ENCODE measurements at regions not wholly inside any gene's neighbourhood (a gene's known extent, or its start where the extent isn't known, plus 50 kb on each side); places are given as distances from the start of the nearest gene placed in this dataset.
"Not testable (repeated sequence)": the region's sequence is repeated elsewhere in the genome, so short reads cannot be mapped to it uniquely, and the experiment has no call there.

- not testable (repeated sequence) for TF ChIP-seq POLR2AphosphoS5 (IDR thresholded peaks at IDR 0.05; ENCODE audit: low read depth); CTCF (IDR thresholded peaks at IDR 0.05; ENCODE audit: insufficient read depth, low read length)
Measured at GRCh38 chr4:187131826-187132225, 408.2 kb upstream of the FAT1 start.
